Suprapubic skin (tissue), 4 donors: ENCODE measurements at regions not wholly inside any gene's neighbourhood (a gene's known extent, or its start where the extent isn't known, plus 50 kb on each side); places are given as distances from the start of the nearest gene placed in this dataset.

Experiments
- EP300 ChIP-seq: sonication (generic); formaldehyde crosslinking; IDR thresholded peaks from one replicate; pipeline ENCODE4 v1.6.1; 2017; ENCODE audit warnings: antibody characterized with exemption
- POLR2A ChIP-seq, 2 donors: fragments of 450-650 bp; IDR thresholded peaks; one replicate each; pipeline ENCODE4 v1.6.1; 2017; ENCODE audit warnings: antibody characterized with exemption in 2 of 2, mild to moderate bottlenecking in 2 of 2, moderate library complexity in 2 of 2
- POLR2AphosphoS5 ChIP-seq, 3 donors: sonication (generic); formaldehyde crosslinking; IDR thresholded peaks; one replicate each; pipeline ENCODE4 v1.6.1; 2017; ENCODE audit warnings: antibody characterized with exemption in 3 of 3
- TF ChIP-seq, protein P1 (sequence below), 2 donors: fragments of 200-600 bp in 1 of 2; fragments of 450-650 bp in 1 of 2; sonication (generic) in 1 of 2; IDR thresholded peaks; one replicate each; pipeline ENCODE4 v1.5.1; 2016 to 2019; ENCODE audit warnings: antibody characterized with exemption in 2 of 2, mild to moderate bottlenecking in 1 of 2, moderate library complexity in 1 of 2

DNA sequence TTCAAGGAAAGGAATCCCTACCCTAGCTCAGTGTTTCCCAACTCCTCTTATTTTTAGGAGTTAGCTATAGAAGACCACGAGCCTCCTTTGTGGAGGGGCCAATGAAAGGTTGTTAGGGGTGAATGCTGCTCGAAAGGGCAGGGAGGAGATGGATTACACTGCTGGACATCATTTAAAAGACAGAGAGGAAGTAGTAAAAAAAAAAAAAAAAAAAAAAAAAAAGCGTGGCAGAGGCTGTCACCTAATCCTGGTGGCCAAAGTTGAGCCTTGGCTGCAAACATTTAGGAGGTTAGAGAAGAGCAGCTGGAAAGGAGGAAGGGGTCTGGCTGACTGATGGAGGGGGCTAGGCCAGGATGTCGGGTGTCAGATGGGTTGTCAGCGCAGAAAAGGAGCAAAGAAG lies 139.0 kb upstream of the KLF7 start:
- TF ChIP-seq, protein P1, sequence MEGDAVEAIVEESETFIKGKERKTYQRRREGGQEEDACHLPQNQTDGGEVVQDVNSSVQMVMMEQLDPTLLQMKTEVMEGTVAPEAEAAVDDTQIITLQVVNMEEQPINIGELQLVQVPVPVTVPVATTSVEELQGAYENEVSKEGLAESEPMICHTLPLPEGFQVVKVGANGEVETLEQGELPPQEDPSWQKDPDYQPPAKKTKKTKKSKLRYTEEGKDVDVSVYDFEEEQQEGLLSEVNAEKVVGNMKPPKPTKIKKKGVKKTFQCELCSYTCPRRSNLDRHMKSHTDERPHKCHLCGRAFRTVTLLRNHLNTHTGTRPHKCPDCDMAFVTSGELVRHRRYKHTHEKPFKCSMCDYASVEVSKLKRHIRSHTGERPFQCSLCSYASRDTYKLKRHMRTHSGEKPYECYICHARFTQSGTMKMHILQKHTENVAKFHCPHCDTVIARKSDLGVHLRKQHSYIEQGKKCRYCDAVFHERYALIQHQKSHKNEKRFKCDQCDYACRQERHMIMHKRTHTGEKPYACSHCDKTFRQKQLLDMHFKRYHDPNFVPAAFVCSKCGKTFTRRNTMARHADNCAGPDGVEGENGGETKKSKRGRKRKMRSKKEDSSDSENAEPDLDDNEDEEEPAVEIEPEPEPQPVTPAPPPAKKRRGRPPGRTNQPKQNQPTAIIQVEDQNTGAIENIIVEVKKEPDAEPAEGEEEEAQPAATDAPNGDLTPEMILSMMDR (IDR thresholded peaks at IDR 0.05) = no peak
- TF ChIP-seq POLR2AphosphoS5 (IDR thresholded peaks at IDR 0.05) (no peak), POLR2A (IDR thresholded peaks at IDR 0.05) (no peak), EP300 (no peak)
